GM23248 (cell line): ENCODE measurements at regions not wholly inside any gene's neighbourhood (a gene's known extent, or its start where the extent isn't known, plus 50 kb on each side); places are given as distances from the start of the nearest gene placed in this dataset.

ENCODE experiments used
- DNase-seq: peaks from one replicate; pipeline ENCODE4 v3.0.0-alpha.2; 2015
- H2AFZ ChIP-seq: fragments of 200-600 bp; sonication (generic); 2 replicates; pipeline ENCODE4 v1.6.1; 2016; ENCODE audit warnings: antibody characterized with exemption
- H3F3A ChIP-seq: fragments of 200-600 bp; sonication (generic); 2 replicates; pipeline ENCODE4 v1.6.1; 2016; ENCODE audit warnings: mild to moderate bottlenecking, antibody characterized with exemption, mixed run types; ENCODE audit not compliant: insufficient read depth
- H3K27ac ChIP-seq: fragments of 200-600 bp; sonication (generic); 2 replicates; pipeline ENCODE4 v1.5.1; 2016; ENCODE audit warnings: mild to moderate bottlenecking
- H3K27me3 ChIP-seq: fragments of 200-600 bp; sonication (generic); replicated peaks from 2 replicates; pipeline ENCODE4 v1.6.1; 2016; ENCODE audit warnings: mild to moderate bottlenecking; ENCODE audit not compliant: insufficient read depth
- H3K36me3 ChIP-seq: fragments of 200-600 bp; sonication (generic); 2 replicates; pipeline ENCODE4 v1.6.1; 2016; ENCODE audit warnings: low read depth, mild to moderate bottlenecking
- H3K4me1 ChIP-seq: fragments of 200-600 bp; sonication (generic); 2 replicates; pipeline ENCODE4 v1.6.1; 2016; ENCODE audit warnings: mild to moderate bottlenecking; ENCODE audit not compliant: insufficient read depth
- H3K4me2 ChIP-seq: fragments of 200-600 bp; sonication (generic); one replicate; pipeline ENCODE4 v1.6.1; 2016; ENCODE audit warnings: mild to moderate bottlenecking; ENCODE audit not compliant: unreplicated experiment
- H3K4me3 ChIP-seq: fragments of 200-600 bp; sonication (generic); 2 replicates; pipeline ENCODE4 v1.5.1; 2016; ENCODE audit warnings: mild to moderate bottlenecking
- H3K79me2 ChIP-seq: fragments of 200-600 bp; sonication (generic); 2 replicates; pipeline ENCODE4 v1.6.1; 2016; ENCODE audit warnings: mild to moderate bottlenecking; ENCODE audit not compliant: insufficient read depth
- H3K9ac ChIP-seq: fragments of 200-600 bp; sonication (generic); 2 replicates; pipeline ENCODE4 v1.6.1; 2016; ENCODE audit warnings: mild to moderate bottlenecking
- H3K9me2 ChIP-seq: fragments of 200-600 bp; sonication (generic); 2 replicates; pipeline ENCODE4 v1.6.1; 2016; ENCODE audit warnings: mixed run types, mild to moderate bottlenecking, moderate library complexity; ENCODE audit not compliant: insufficient read depth
- H3K9me3 ChIP-seq: fragments of 200-600 bp; sonication (generic); one replicate; pipeline ENCODE4 v1.6.1; 2017; ENCODE audit warnings: low read depth
- H4K20me1 ChIP-seq: fragments of 200-600 bp; sonication (generic); 2 replicates; pipeline ENCODE4 v1.6.0; 2016; ENCODE audit not compliant: insufficient read depth
- EZH2 ChIP-seq: fragments of 200-600 bp; sonication (generic); IDR thresholded peaks from 2 replicates; pipeline ENCODE4 v1.6.1; 2018; ENCODE audit warnings: antibody characterized with exemption, mild to moderate bottlenecking; ENCODE audit not compliant: insufficient read depth, poor library complexity, severe bottlenecking
- EZH2phosphoT487 ChIP-seq: fragments of 200-600 bp; sonication (generic); IDR thresholded peaks from 2 replicates; pipeline ENCODE4 v1.6.1; 2018; ENCODE audit warnings: antibody characterized with exemption, moderate library complexity, mild to moderate bottlenecking, low read depth; ENCODE audit not compliant: insufficient read depth
- WGBS, 2 experiments: methylation state at CpG; one replicate each; pipeline ENCODE4 v1.1.6; 2015 to 2017; ENCODE audit warnings: low lambda C conversion rate in 2 of 2, low coverage in 1 of 2; ENCODE audit errors: missing lambda C conversion rate in 2 of 2; 5-methylcytosine and 5-hydroxymethylcytosine counted together
- in situ Hi-C: fragments of 300-500 bp; cut with MboI; formaldehyde crosslinking; loops from 2 replicates; pipeline ENCODE4 v1.15.0; 2020

- no peak overlapping the region for H3K4me2 ChIP-seq
- H3K36me3 ChIP-seq: no peaks in the 10 kb centered on the region
- no peaks in the 10 kb centered on the region for H3K9me3 ChIP-seq
- H3K27me3 ChIP-seq: no peaks in the 10 kb centered on the region
- H3F3A ChIP-seq: no peaks in the 10 kb centered on the region
- no peak overlapping the region for H2AFZ ChIP-seq
- H3K79me2 ChIP-seq: no peaks in the 10 kb centered on the region
- no peaks in the 10 kb centered on the region for H3K9me2 ChIP-seq
- no peaks in the 10 kb centered on the region for H4K20me1 ChIP-seq
- 73 to 94% methylated on average over 2 of the region's 2 CpGs for WGBS, 2 experiments
- H3K27ac ChIP-seq: no peak overlapping the region
- H3K4me1 ChIP-seq: no peaks in the 10 kb centered on the region
- DNase-seq: no peak
- in situ Hi-C loops: no loop called here
- TF ChIP-seq EZH2phosphoT487 (no peak), EZH2 (no peak)
- H3K9ac ChIP-seq: no peak overlapping the region
- H3K4me3 ChIP-seq: no peak overlapping the region
These were observed 610.3 kb downstream of the TLE1 start for GRCh38 chr9:81079055-81079454.

- in situ Hi-C loops: no loop called here
- Histone ChIP-seq H4K20me1 (no peaks in the 10 kb centered on the region), H3K27me3 (no peaks in the 10 kb centered on the region), H3K4me1 (no peaks in the 10 kb centered on the region), H3K4me3 (no peak overlapping the region), H3K9me2 (no peaks in the 10 kb centered on the region), H3K27ac (no peak overlapping the region), H3K9me3 (no peaks in the 10 kb centered on the region), H3F3A (no peaks in the 10 kb centered on the region), H3K4me2 (no peak overlapping the region), H3K36me3 (no peaks in the 10 kb centered on the region), H3K9ac (no peak overlapping the region), H3K79me2 (no peaks in the 10 kb centered on the region), H2AFZ (no peak overlapping the region)
- WGBS, 2 experiments: 52 to 59% methylated on average over 3 of the region's 3 CpGs
- no peak for DNase-seq
- no peak for TF ChIP-seq EZH2phosphoT487
- TF ChIP-seq EZH2: no peak
These were observed 610.8 kb downstream of the TLE1 start for GRCh38 chr9:81078555-81078954.

DNA sequence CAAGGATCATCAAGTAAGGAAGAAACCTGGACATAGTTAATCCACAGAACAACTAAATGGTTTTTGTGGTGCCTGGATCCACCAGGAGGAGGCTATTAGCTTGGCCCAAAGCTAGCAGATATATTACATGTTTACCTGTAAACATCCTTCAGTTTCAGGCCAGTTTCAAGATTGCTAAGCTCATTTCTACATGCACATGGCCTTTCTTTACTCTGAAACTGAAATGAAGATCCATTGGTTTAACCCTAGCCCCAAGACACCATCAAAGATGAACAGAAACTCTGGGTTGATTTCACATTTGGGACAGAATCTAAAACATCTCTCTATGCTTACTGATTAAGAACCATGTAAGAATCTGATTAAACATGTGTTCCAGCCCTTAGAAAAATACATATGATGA lies 611.8 kb downstream of the TLE1 start:
- in situ Hi-C loops: no loop called here
- Histone ChIP-seq H3F3A (no peaks in the 10 kb centered on the region), H3K4me3 (no peak overlapping the region), H3K27me3 (no peaks in the 10 kb centered on the region), H3K4me2 (no peak overlapping the region), H3K79me2 (no peaks in the 10 kb centered on the region), H3K9me3 (no peaks in the 10 kb centered on the region), H2AFZ (no peak overlapping the region), H4K20me1 (no peaks in the 10 kb centered on the region), H3K4me1 (no peaks in the 10 kb centered on the region), H3K36me3 (no peaks in the 10 kb centered on the region), H3K27ac (no peak overlapping the region), H3K9me2 (no peaks in the 10 kb centered on the region), H3K9ac (no peak overlapping the region)
- TF ChIP-seq EZH2: no peak
- DNase-seq: no peak

- in situ Hi-C loops: no loop called here
- WGBS, 2 experiments: 4 to 9% methylated on average over 2 of the region's 2 CpGs
- Histone ChIP-seq H3K27me3 (no peaks in the 10 kb centered on the region), H3K79me2 (no peaks in the 10 kb centered on the region), H4K20me1 (no peaks in the 10 kb centered on the region), H3K9ac (no peak overlapping the region), H3K36me3 (no peaks in the 10 kb centered on the region), H3K9me3 (no peaks in the 10 kb centered on the region), H3K4me3 (no peak overlapping the region), H3F3A (no peaks in the 10 kb centered on the region), H3K4me1 (no peaks in the 10 kb centered on the region), H3K27ac (no peak overlapping the region), H3K4me2 (no peak overlapping the region), H2AFZ (no peak overlapping the region), H3K9me2 (no peaks in the 10 kb centered on the region)
- DNase-seq: no peak
- TF ChIP-seq EZH2 (no peak), EZH2phosphoT487 (no peak)
These were observed 613.2 kb downstream of the TLE1 start for GRCh38 chr9:81076131-81076530.

DNA sequence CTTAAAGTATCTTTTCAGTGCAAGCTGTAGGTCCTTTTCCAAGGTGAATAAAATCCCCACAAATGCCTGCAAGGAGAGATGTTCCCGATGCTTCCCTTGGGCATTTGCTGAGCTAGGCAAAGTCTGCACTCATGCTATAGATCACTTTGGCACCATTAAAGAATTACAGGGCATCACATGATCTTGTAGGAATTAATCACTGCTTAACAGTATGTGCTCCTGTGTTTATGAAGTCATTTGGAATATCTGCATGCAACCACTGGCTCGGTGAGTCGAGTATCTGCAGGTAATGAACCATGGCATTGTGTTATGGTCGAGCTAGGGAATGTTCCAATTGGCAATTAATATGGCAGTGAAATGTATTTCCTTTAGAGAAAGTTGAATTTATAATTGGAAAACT lies 615.1 kb downstream of the TLE1 start:
- 46 to 47% methylated on average over 4 of the region's 4 CpGs for WGBS, 2 experiments
- no peaks in the 10 kb centered on the region for H4K20me1 ChIP-seq
- no peaks in the 10 kb centered on the region for H3K27me3 ChIP-seq
- no peaks in the 10 kb centered on the region for H3K4me1 ChIP-seq
- H2AFZ ChIP-seq: no peak overlapping the region
- no peaks in the 10 kb centered on the region for H3K36me3 ChIP-seq
- H3K4me2 ChIP-seq: no peak overlapping the region
- in situ Hi-C loops: no loop called here
- H3K9me3 ChIP-seq: no peaks in the 10 kb centered on the region
- no peak overlapping the region for H3K4me3 ChIP-seq
- no peaks in the 10 kb centered on the region for H3F3A ChIP-seq
- TF ChIP-seq EZH2phosphoT487 (no peak), EZH2 (no peak)
- DNase-seq: no peak
- H3K27ac ChIP-seq: no peak overlapping the region
- no peaks in the 10 kb centered on the region for H3K9me2 ChIP-seq
- no peak overlapping the region for H3K9ac ChIP-seq
- no peaks in the 10 kb centered on the region for H3K79me2 ChIP-seq
